ENCODE measurements at regions not wholly inside any gene's neighbourhood (a gene's known extent, or its start where the extent isn't known, plus 50 kb on each side); places are given as distances from the start of the nearest gene placed in this dataset.

DNA sequence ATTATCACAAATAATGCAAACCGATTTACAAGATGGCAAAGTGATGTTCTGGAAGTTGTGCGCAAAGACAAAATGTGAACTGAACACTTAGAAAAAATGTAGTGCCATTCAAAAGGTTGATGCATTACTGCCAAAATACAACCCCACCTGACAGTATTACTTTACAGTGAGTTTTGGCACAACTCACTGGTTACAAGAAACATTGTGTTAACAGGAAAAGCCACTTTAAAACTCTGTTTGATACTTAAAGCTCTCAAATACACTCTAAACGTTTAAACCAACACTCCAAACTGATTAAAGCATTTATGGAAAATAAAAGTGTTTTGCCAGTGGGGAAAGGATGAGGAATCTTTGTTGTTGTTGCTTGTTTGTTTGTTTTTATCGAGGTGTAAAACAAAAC lies 173.4 kb upstream of the SATB2 start:
- TF ChIP-seq ZNF302 (tag by site-specific recombination; IDR thresholded peaks at IDR 0.05; ENCODE audit: low read depth), result no peak
- TF ChIP-seq, protein P1, sequence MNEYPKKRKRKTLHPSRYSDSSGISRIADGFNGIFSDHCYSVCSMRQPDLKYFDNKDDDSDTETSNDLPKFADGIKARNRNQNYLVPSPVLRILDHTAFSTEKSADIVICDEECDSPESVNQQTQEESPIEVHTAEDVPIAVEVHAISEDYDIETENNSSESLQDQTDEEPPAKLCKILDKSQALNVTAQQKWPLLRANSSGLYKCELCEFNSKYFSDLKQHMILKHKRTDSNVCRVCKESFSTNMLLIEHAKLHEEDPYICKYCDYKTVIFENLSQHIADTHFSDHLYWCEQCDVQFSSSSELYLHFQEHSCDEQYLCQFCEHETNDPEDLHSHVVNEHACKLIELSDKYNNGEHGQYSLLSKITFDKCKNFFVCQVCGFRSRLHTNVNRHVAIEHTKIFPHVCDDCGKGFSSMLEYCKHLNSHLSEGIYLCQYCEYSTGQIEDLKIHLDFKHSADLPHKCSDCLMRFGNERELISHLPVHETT (tag by site-specific recombination; IDR thresholded peaks at IDR 0.05), result no peak
- TF ChIP-seq RBAK (tag by site-specific recombination; IDR thresholded peaks at IDR 0.05), result no peak
- no peak for TF ChIP-seq ZNF266 (tag by site-specific recombination; IDR thresholded peaks at IDR 0.05; ENCODE audit: low read depth)
- no peak for TF ChIP-seq ZNF354C (tag by site-specific recombination; IDR thresholded peaks at IDR 0.05; ENCODE audit: borderline replicate concordance, low read depth)
- TF ChIP-seq ZNF24 (tag by site-specific recombination; IDR thresholded peaks at IDR 0.05), result no peak
- TF ChIP-seq ZNF133 (tag by site-specific recombination; IDR thresholded peaks at IDR 0.05), result no peak
- TF ChIP-seq, protein P2, sequence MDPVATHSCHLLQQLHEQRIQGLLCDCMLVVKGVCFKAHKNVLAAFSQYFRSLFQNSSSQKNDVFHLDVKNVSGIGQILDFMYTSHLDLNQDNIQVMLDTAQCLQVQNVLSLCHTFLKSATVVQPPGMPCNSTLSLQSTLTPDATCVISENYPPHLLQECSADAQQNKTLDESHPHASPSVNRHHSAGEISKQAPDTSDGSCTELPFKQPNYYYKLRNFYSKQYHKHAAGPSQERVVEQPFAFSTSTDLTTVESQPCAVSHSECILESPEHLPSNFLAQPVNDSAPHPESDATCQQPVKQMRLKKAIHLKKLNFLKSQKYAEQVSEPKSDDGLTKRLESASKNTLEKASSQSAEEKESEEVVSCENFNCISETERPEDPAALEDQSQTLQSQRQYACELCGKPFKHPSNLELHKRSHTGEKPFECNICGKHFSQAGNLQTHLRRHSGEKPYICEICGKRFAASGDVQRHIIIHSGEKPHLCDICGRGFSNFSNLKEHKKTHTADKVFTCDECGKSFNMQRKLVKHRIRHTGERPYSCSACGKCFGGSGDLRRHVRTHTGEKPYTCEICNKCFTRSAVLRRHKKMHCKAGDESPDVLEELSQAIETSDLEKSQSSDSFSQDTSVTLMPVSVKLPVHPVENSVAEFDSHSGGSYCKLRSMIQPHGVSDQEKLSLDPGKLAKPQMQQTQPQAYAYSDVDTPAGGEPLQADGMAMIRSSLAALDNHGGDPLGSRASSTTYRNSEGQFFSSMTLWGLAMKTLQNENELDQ (tag by site-specific recombination; IDR thresholded peaks at IDR 0.05; ENCODE audit: low read depth), result no peak
- TF ChIP-seq FEZF1 (tag by site-specific recombination; IDR thresholded peaks at IDR 0.05), result no peak
- no peak for TF ChIP-seq ZNF510 (tag by site-specific recombination; IDR thresholded peaks at IDR 0.05; ENCODE audit: insufficient replicate concordance)
- no peak for TF ChIP-seq ZNF624 (tag by site-specific recombination; IDR thresholded peaks at IDR 0.05)
- TF ChIP-seq, protein P3, sequence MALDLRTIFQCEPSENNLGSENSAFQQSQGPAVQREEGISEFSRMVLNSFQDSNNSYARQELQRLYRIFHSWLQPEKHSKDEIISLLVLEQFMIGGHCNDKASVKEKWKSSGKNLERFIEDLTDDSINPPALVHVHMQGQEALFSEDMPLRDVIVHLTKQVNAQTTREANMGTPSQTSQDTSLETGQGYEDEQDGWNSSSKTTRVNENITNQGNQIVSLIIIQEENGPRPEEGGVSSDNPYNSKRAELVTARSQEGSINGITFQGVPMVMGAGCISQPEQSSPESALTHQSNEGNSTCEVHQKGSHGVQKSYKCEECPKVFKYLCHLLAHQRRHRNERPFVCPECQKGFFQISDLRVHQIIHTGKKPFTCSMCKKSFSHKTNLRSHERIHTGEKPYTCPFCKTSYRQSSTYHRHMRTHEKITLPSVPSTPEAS (tag by site-specific recombination; IDR thresholded peaks at IDR 0.05), result no peak
- TF ChIP-seq ZNF654 (tag by site-specific recombination; IDR thresholded peaks at IDR 0.05; ENCODE audit: low read depth), result no peak
- no peak for TF ChIP-seq ZNF585B (tag by site-specific recombination; IDR thresholded peaks at IDR 0.05)
- no peak for TF ChIP-seq ZNF16 (tag by site-specific recombination; IDR thresholded peaks at IDR 0.05; ENCODE audit: low read depth)
- no peaks in the 10 kb centered on the region for H3K4me1 ChIP-seq (ENCODE audit: control insufficient read depth, insufficient read depth, low read length)
- no peaks in the 10 kb centered on the region for H3K36me3 ChIP-seq (ENCODE audit: control insufficient read depth in 2 of 2, insufficient read depth in 1 of 2, low read length in 2 of 2)
- no peaks in the 10 kb centered on the region for H3K9me3 ChIP-seq (ENCODE audit: control insufficient read depth, insufficient read depth, low read depth, low read length)
- ChIA-PET POLR2A (no interaction called here), CTCF (no interaction called here)
- no peak overlapping the region for H3K4me3 ChIP-seq (ENCODE audit: low read depth, low read length)
- no peak overlapping the region for H3K27ac ChIP-seq (ENCODE audit: extremely low read depth, low read depth, low read length)

DNA sequence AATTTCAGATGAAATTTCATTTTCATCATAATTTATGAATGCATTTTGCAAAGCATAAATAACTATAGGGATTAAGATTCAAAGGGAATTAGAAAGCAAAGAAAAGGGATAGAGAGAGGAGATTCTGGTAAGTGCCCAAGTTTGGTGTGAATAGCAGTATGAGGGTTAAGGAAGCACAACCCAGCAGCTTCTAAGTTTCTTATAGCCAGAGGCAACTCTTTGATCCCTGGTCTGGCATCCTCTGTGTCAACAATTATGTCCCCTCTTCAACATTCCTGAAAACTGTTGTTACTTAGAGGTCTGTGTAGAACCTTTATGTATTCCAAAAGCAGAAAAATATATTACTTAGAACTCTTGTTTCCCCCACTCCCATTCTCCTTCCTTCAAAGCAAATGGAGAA lies 171.6 kb upstream of the SATB2 start:
- TF ChIP-seq ZNF549 (tag by site-specific recombination; IDR thresholded peaks at IDR 0.05) (no peak), ZNF335 (tag by site-specific recombination; conservative IDR thresholded peaks at IDR 0.05) (no peak)
- TF ChIP-seq, protein P4, sequence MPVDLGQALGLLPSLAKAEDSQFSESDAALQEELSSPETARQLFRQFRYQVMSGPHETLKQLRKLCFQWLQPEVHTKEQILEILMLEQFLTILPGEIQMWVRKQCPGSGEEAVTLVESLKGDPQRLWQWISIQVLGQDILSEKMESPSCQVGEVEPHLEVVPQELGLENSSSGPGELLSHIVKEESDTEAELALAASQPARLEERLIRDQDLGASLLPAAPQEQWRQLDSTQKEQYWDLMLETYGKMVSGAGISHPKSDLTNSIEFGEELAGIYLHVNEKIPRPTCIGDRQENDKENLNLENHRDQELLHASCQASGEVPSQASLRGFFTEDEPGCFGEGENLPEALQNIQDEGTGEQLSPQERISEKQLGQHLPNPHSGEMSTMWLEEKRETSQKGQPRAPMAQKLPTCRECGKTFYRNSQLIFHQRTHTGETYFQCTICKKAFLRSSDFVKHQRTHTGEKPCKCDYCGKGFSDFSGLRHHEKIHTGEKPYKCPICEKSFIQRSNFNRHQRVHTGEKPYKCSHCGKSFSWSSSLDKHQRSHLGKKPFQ (tag by site-specific recombination; IDR thresholded peaks at IDR 0.05), result peak; percentile 25; the same call in 1 of the 2 replicates
- ChIA-PET CTCF (interaction anchor here (1.3 kb wide), 1 partner anchor 23 kb away, joined by 5 read pairs; no protein-coding TSS in a partner anchor), POLR2A (no interaction called here)
- Histone ChIP-seq H3K9me3 (ENCODE audit: control insufficient read depth, insufficient read depth, low read depth, low read length) (no peaks in the 10 kb centered on the region), H3K27ac (ENCODE audit: extremely low read depth, low read depth, low read length) (no peak overlapping the region), H3K4me1 (ENCODE audit: control insufficient read depth, insufficient read depth, low read length) (no peaks in the 10 kb centered on the region), H3K36me3 (ENCODE audit: control insufficient read depth in 2 of 2, insufficient read depth in 1 of 2, low read length in 2 of 2) (no peaks in the 10 kb centered on the region), H3K4me3 (ENCODE audit: low read depth, low read length) (no peak overlapping the region)

All from HEK293 (cell line).